Neural crest cell (in vitro differentiated cells): ENCODE measurements at regions not wholly inside any gene's neighbourhood (a gene's known extent, or its start where the extent isn't known, plus 50 kb on each side); places are given as distances from the start of the nearest gene placed in this dataset.

Source experiments
- DNase-seq: peaks from one replicate; pipeline ENCODE4 v3.0.0; 2021; ENCODE audit warnings: low read depth, mixed read lengths, low spot score
- H3K27ac Mint-ChIP-seq: one replicate; pipeline ENCODE4 v1.8.0; 2021; ENCODE audit warnings: mild to moderate bottlenecking, mixed read lengths; ENCODE audit not compliant: unreplicated experiment
- H3K27me3 Mint-ChIP-seq: 2 replicates; pipeline ENCODE4 v1.8.0; 2021; ENCODE audit warnings: low read depth, mild to moderate bottlenecking, mixed read lengths
- H3K36me3 Mint-ChIP-seq: 2 replicates; pipeline ENCODE4 v1.8.0; 2021; ENCODE audit warnings: low read depth, mild to moderate bottlenecking, mixed read lengths
- H3K4me1 Mint-ChIP-seq: 2 replicates; pipeline ENCODE4 v1.8.0; 2021; ENCODE audit warnings: mixed read lengths
- H3K4me3 Mint-ChIP-seq: one replicate; pipeline ENCODE4 v1.8.0; 2021; ENCODE audit warnings: mild to moderate bottlenecking, mixed read lengths
- H3K9me3 Mint-ChIP-seq: 2 replicates; pipeline ENCODE4 v1.8.0; 2021; ENCODE audit warnings: mixed read lengths
- CTCF ChIP-seq: fragments of 200-600 bp; sonication (generic); conservative IDR thresholded peaks from 2 replicates; pipeline ENCODE4 v1.5.0; 2021; ENCODE audit warnings: antibody characterized with exemption, mild to moderate bottlenecking

- Mint-ChIP-seq H3K9me3 (peaks cover 7% of the 10 kb centered on the region), H3K27ac (no peak overlapping the region), H3K4me1 (no peaks in the 10 kb centered on the region), H3K27me3 (no peaks in the 10 kb centered on the region), H3K36me3 (no peaks in the 10 kb centered on the region), H3K4me3 (no peak overlapping the region)
- DNase-seq, result no peak
- no peak for TF ChIP-seq CTCF
Measured at GRCh38 chr7:26525398-26526264, 234.0 kb downstream of the SNX10 start.

GRCh38 chr7:26526265-26526587 is 234.6 kb downstream of the SNX10 start:
- no peak overlapping the region for H3K27ac Mint-ChIP-seq
- no peak for DNase-seq
- no peaks in the 10 kb centered on the region for H3K4me1 Mint-ChIP-seq
- peaks cover 7% of the 10 kb centered on the region for H3K9me3 Mint-ChIP-seq
- TF ChIP-seq CTCF, result no peak
- H3K27me3 Mint-ChIP-seq, result no peaks in the 10 kb centered on the region
- H3K36me3 Mint-ChIP-seq, result no peaks in the 10 kb centered on the region
- H3K4me3 Mint-ChIP-seq, result no peak overlapping the region

- H3K36me3 Mint-ChIP-seq, result no peaks in the 10 kb centered on the region
- no peaks in the 10 kb centered on the region for H3K9me3 Mint-ChIP-seq
- H3K4me3 Mint-ChIP-seq, result no peak overlapping the region
- no peaks in the 10 kb centered on the region for H3K27me3 Mint-ChIP-seq
- H3K27ac Mint-ChIP-seq, result no peak overlapping the region
- TF ChIP-seq CTCF, result no peak
- H3K4me1 Mint-ChIP-seq, result peaks cover 28% of the 10 kb centered on the region
- no peak for DNase-seq
Measured at GRCh38 chr7:26531926-26532325, 240.3 kb downstream of the SNX10 start.

DNA sequence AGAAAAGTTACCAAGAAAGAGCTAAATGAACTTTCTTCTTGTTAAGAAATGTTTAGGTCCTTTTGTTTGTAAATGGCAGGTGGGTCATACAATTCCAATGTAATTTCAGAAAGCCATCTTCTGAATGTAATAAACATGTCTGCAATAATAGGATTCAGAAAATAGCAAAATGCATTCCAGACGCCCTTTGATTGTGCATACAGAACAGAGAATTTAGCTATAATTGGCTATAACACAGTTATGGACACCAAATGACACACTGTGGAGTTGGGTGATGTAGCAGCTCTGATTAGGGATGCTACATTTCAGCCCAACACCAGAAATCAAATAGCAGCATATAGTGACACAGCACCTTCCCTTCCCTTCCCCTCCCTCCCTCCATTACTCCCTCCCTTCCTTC is 240.8 kb downstream of the SNX10 start:
- Mint-ChIP-seq H3K27me3 (peaks cover 4% of the 10 kb centered on the region), H3K36me3 (no peaks in the 10 kb centered on the region), H3K4me1 (peaks cover 28% of the 10 kb centered on the region), H3K27ac (no peak overlapping the region), H3K9me3 (no peaks in the 10 kb centered on the region), H3K4me3 (no peak overlapping the region)
- no peak for TF ChIP-seq CTCF
- no peak for DNase-seq

DNA sequence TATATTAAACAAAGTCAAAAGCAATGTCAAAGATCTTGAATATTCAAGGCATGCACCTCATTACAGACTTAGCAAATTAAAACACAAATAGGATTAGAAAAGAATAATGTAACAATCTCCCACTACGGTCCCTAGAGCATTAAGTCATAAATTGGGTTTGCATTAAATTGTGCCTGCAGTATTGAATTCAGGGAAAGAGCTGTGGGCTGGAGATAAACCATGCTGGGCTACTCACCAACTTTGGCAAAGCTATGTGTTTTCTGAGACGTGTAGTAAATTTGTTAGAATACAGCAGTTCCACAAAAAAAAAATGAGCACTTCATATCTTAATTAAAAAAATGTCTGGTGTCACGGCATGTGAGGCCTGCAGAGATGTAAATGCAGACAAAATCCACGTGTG is 241.6 kb downstream of the SNX10 start:
- no peak for TF ChIP-seq CTCF
- Mint-ChIP-seq H3K4me3 (no peak overlapping the region), H3K27me3 (peaks cover 10% of the 10 kb centered on the region), H3K4me1 (peaks cover 28% of the 10 kb centered on the region), H3K27ac (no peak overlapping the region), H3K36me3 (no peaks in the 10 kb centered on the region), H3K9me3 (no peaks in the 10 kb centered on the region)
- no peak for DNase-seq
